ENCODE measurements at regions not wholly inside any gene's neighbourhood (a gene's known extent, or its start where the extent isn't known, plus 50 kb on each side); places are given as distances from the start of the nearest gene placed in this dataset.

DNA sequence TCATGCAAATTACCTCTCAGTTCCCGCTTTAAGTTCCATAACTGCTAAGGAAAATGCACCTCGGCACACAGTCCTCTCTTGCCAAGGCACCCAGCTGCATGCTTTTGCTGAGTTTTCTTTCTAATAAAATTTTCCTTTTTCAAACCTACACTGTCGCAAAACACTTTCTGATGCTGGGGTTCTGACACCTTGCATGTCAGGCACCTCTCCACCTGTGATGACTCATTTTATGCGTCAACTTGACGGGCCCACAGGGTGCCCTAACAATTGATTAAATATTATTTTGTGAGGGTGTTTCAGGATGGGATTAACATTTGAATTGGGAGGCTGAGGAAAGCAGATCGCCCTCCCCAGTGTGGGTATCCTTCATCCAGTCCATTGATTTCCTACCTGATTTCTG is 291.0 kb upstream of the STS start:
- H3K4me1 Mint-ChIP-seq (ENCODE audit: low read depth), result no peaks in the 10 kb centered on the region
- H3K27me3 Mint-ChIP-seq, result no peaks in the 10 kb centered on the region
- no peak overlapping the region for H3K4me3 Mint-ChIP-seq
- no peaks in the 10 kb centered on the region for H3K9me3 Mint-ChIP-seq
- no peaks in the 10 kb centered on the region for H3K36me3 Mint-ChIP-seq (ENCODE audit: low read depth)
- H3K27ac Mint-ChIP-seq, result no peak overlapping the region

DNA sequence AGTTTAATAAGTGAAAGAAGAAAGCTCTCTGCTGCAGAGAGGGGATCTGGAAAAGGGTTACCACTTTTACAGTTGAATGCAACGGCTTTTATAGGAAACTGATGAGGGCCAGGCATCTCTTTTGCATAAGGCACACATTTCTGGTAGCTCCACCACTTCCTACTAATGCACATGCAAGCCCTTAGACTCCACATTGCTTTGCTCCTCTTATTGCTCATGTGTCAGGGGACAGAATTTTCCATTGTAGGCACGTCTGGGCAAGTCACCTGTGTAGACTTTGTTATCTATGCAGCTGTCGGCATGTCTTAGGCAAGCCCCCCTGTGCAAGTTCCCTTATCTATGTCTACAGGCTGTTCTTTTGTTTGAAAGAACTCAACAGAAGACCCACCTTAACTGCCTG is 294.6 kb upstream of the STS start:
- no peak overlapping the region for H3K27ac Mint-ChIP-seq
- no peaks in the 10 kb centered on the region for H3K4me1 Mint-ChIP-seq (ENCODE audit: low read depth)
- no peaks in the 10 kb centered on the region for H3K27me3 Mint-ChIP-seq
- H3K9me3 Mint-ChIP-seq, result no peaks in the 10 kb centered on the region
- H3K4me3 Mint-ChIP-seq, result no peak overlapping the region
- H3K36me3 Mint-ChIP-seq (ENCODE audit: low read depth), result no peaks in the 10 kb centered on the region

DNA sequence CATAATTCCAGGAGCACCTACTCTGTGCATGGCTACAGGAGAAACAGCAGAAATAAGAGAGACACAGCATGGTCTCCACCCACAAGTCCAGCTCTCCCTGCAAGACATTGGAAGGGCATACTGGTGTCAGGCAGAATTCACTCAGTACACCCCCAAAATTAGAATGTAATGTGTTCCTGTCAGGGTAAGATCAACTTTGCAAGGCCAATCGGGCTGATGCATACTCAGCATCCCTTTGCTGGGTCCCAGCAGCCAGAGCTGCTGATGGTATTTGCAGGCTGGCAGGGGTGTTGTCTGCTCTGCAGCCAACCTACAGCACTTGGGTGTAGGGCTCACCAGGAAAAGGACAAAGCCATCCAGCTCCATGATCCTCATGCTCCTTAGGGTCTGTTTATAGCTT is 295.4 kb upstream of the STS start:
- Mint-ChIP-seq H3K36me3 (ENCODE audit: low read depth) (no peaks in the 10 kb centered on the region), H3K4me3 (no peak overlapping the region), H3K27ac (no peak overlapping the region), H3K4me1 (ENCODE audit: low read depth) (no peaks in the 10 kb centered on the region), H3K27me3 (no peaks in the 10 kb centered on the region), H3K9me3 (no peaks in the 10 kb centered on the region)

DNA sequence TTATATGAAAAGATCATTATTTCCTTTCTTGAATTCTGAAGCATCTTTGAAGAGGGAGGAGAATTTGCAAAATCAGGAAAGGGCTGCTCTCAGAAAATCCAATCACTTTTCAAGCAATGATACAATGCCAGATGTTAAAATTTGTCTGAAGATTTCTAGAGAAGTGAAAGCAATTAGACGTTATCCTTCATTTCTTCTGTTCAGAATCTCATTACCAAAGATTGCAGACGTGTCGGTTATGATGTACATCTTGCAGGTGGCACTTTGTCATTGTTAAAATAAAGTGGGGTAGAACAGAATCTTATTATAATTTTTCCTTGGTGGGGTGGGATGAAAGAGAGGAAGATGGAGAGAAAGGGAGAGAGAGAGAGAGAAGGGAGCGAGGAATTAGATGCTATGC is 296.4 kb upstream of the STS start:
- H3K36me3 Mint-ChIP-seq (ENCODE audit: low read depth), result no peaks in the 10 kb centered on the region
- no peak overlapping the region for H3K27ac Mint-ChIP-seq
- H3K4me1 Mint-ChIP-seq (ENCODE audit: low read depth), result no peaks in the 10 kb centered on the region
- H3K27me3 Mint-ChIP-seq, result no peaks in the 10 kb centered on the region
- no peak overlapping the region for H3K4me3 Mint-ChIP-seq
- H3K9me3 Mint-ChIP-seq, result no peaks in the 10 kb centered on the region

DNA sequence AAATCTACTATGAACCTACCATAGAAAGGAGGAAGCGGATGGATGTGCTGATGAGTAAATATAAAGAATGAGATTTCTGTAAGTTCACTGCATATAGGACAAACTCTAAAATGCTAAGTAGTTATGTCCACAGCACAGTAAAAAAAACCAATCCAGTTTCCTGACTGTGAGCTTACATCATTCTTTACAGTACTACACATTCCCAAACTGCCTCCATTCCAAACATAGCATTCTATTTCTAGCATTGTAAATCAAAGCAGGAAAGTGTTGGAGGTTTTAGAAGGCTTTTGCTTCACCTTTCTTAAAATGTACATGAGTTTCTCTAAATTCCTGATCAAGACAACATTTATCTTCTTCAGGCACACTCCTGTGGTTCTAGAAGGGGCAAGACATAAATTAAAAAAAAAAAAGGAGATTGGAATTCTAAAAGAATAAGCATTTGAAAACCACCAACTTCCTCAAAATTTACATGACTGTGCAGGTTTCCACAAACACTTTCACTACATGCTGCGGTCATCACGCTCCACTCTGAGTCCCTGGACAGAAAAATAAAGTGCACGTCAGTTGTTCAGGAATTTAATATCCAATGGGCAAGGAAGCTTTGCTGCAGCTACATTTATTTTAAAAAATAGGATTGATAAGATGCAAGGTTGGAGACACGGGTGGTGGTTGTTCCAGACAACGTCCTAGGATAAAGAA is 297.6 kb upstream of the STS start:
- Mint-ChIP-seq H3K27me3 (no peaks in the 10 kb centered on the region), H3K4me1 (ENCODE audit: low read depth) (no peaks in the 10 kb centered on the region), H3K9me3 (no peaks in the 10 kb centered on the region), H3K27ac (no peak overlapping the region), H3K4me3 (no peak overlapping the region), H3K36me3 (ENCODE audit: low read depth) (no peaks in the 10 kb centered on the region)

DNA sequence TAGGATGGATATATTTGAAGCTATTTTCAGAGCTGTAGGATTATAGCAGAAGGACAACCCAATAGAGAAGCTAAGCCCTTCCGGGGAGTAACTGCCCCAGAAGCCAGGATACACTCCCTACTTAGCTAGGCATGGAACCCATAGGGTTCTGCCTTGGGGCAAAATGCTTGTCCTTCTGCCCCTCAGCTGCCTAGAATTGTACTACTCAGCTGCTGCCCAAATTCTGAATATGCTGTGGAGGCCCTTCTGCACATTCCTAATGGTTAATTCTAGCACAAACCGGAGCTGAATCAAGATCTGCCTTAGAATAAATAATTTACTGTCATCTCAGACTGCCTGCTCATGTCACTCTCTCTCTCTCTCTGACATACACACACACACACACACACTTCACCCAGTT is 297.7 kb upstream of the VCX3A start:
- no peak overlapping the region for H3K27ac Mint-ChIP-seq
- no peak overlapping the region for H3K4me3 Mint-ChIP-seq
- H3K9me3 Mint-ChIP-seq, result no peaks in the 10 kb centered on the region
- no peaks in the 10 kb centered on the region for H3K36me3 Mint-ChIP-seq (ENCODE audit: low read depth)
- no peaks in the 10 kb centered on the region for H3K27me3 Mint-ChIP-seq
- H3K4me1 Mint-ChIP-seq (ENCODE audit: low read depth), result no peaks in the 10 kb centered on the region

DNA sequence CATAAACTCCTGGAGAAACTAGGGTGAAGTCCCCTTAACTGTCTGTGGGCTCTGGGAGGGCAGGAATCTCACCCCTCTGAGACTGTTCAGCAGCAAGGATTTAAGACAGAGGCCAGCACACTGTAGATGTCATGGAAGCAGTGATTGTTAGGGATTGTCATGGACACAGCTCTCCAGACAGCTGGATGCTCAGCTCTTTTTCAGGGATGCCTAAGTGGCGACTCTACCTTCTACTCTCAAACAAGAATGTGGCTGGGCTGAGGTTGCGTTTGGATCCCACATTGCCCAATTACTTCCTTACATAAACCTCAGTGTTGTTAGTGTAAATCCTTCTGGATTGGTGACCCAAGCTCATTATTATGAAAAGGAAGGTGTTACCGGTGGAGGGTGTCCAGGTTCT is 291.9 kb upstream of the VCX3A start:
- H3K4me1 Mint-ChIP-seq (ENCODE audit: low read depth), result no peaks in the 10 kb centered on the region
- no peaks in the 10 kb centered on the region for H3K9me3 Mint-ChIP-seq
- H3K27me3 Mint-ChIP-seq, result no peaks in the 10 kb centered on the region
- H3K27ac Mint-ChIP-seq, result no peak overlapping the region
- H3K4me3 Mint-ChIP-seq, result no peak overlapping the region
- no peaks in the 10 kb centered on the region for H3K36me3 Mint-ChIP-seq (ENCODE audit: low read depth)

DNA sequence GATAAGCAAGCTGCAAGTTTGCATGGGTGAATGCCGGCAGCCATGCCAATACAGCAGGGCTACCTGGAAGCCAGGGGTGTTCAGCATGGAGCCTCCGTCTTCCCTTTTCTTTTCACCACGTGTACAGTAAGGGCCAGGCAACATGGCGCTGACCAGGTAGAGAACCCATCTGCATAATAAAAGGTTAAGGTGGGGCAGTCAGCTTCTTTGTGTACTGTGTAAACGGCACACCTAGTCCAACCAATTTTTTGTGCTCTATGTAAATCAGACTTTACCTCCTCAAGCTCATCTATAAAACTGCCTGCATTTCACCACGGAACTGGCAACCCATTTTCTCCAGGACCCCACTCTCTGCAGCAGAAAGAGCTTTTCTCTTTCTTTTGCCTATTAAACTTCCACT is 286.8 kb upstream of the VCX3A start:
- Mint-ChIP-seq H3K4me1 (ENCODE audit: low read depth) (no peaks in the 10 kb centered on the region), H3K9me3 (no peaks in the 10 kb centered on the region), H3K27me3 (no peaks in the 10 kb centered on the region), H3K27ac (no peak overlapping the region), H3K4me3 (no peak overlapping the region), H3K36me3 (ENCODE audit: low read depth) (no peaks in the 10 kb centered on the region)

DNA sequence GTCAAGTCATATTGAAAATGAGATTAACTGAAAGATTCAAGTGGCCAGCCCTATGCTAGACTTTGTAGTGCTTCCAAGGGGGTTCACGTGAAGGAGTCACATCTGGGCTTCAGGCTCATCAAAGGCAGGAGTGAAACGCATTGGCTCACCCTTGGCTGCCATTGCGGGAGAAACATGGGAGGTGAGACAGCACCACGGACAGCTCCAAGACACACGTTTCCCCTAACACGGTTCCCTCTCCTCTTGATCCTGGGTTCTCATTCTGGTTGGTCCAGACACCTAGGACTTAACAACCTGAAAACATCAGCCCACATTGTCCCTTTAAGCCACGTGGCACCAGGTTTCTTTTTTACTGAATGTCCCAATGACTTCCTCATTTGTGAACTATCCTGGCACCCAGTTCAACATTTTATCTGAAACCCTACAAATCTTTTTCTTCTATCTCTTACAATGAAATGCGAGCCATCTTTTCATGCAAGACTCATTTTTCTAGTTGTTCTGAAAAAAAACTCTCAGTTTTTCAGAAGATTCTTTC is 279.0 kb upstream of the VCX3A start:
- no peak overlapping the region for H3K27ac Mint-ChIP-seq
- H3K9me3 Mint-ChIP-seq, result no peaks in the 10 kb centered on the region
- no peaks in the 10 kb centered on the region for H3K4me1 Mint-ChIP-seq (ENCODE audit: low read depth)
- no peak overlapping the region for H3K4me3 Mint-ChIP-seq
- no peaks in the 10 kb centered on the region for H3K27me3 Mint-ChIP-seq
- no peaks in the 10 kb centered on the region for H3K36me3 Mint-ChIP-seq (ENCODE audit: low read depth)

DNA sequence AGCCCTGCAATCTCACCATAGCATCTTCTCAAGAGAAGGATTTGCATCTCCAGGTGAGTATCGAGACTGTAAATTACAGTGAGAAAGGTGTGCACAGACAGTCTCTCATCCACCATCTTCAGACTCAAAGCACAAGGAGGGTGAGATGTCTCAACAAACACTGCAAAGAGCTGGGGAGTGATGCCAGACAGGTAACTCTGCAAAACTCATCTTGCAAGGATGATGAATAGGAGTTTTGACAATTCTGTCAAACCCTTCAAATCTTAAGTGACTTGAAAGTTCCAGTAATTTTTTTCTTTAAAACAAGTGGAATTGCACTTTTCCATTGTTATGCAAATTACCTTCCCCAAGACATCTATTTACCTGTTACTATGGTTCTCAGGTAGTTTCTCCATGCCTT is 277.2 kb upstream of the VCX3A start:
- Mint-ChIP-seq H3K9me3 (no peaks in the 10 kb centered on the region), H3K27ac (no peak overlapping the region), H3K36me3 (ENCODE audit: low read depth) (no peaks in the 10 kb centered on the region), H3K4me1 (ENCODE audit: low read depth) (no peaks in the 10 kb centered on the region), H3K4me3 (no peak overlapping the region), H3K27me3 (no peaks in the 10 kb centered on the region)

DNA sequence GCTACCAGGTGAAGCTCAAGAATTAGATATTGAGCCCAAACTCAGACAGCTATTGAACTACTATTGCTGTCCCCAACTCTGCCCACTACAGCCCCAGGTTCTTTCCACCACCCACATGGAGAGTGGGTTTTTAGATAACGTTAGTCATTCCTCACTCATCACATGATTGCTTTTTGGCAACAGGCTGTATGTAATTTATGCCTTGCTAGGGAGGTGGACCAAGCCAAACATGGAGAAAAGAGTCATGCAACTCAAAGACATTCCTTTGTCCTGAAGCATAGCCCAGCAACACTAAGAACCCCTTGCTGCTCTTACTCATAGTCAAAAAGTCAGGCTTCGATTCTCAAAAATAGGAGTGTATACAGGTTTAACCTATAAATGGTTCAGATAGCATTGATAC is 275.9 kb upstream of the VCX3A start:
- no peaks in the 10 kb centered on the region for H3K4me1 Mint-ChIP-seq (ENCODE audit: low read depth)
- no peaks in the 10 kb centered on the region for H3K9me3 Mint-ChIP-seq
- H3K36me3 Mint-ChIP-seq (ENCODE audit: low read depth), result no peaks in the 10 kb centered on the region
- H3K27ac Mint-ChIP-seq, result no peak overlapping the region
- no peak overlapping the region for H3K4me3 Mint-ChIP-seq
- no peaks in the 10 kb centered on the region for H3K27me3 Mint-ChIP-seq

DNA sequence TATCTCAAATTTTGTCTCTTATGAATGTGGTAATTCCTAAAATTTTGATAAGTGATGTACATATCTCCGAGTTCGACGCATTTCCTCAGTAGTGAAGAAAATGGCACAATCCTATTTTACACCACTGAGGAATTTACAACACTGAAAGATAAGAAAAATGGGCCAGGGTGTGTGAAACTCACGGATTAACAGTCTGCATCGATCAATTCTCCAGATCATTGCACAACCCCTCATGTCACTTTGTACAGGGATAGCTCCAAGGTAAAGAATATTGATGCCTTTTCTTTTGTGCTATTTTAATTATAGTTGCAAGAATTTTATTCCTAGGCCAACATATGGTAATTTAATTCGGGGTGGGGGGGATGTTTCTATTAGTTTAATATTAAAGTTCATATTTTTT is 268.7 kb upstream of the VCX3A start:
- H3K9me3 Mint-ChIP-seq, result no peaks in the 10 kb centered on the region
- H3K27me3 Mint-ChIP-seq, result no peaks in the 10 kb centered on the region
- H3K4me1 Mint-ChIP-seq (ENCODE audit: low read depth), result no peaks in the 10 kb centered on the region
- H3K27ac Mint-ChIP-seq, result no peak overlapping the region
- H3K4me3 Mint-ChIP-seq, result no peak overlapping the region
- H3K36me3 Mint-ChIP-seq (ENCODE audit: low read depth), result no peaks in the 10 kb centered on the region

DNA sequence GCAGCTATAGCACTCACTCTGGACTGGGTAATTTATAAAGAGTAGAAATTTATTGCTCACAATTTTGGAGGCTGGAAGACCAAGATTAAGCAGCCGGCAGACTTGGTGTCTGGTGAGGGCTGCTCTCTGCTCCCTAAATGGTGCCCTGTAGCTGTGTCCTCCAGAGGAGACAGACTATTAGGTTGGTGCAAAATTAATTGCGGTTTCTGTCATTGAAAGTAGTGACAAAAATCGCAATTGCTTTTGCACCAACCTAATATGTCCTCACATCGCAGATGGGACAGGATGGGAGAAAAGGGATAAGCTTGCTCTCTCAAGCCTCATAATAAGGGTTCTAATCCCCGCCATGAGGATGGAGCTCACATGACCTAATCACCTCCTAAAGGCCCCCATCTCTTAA is 258.1 kb upstream of the VCX3A start:
- no peaks in the 10 kb centered on the region for H3K36me3 Mint-ChIP-seq (ENCODE audit: low read depth)
- no peak overlapping the region for H3K4me3 Mint-ChIP-seq
- no peaks in the 10 kb centered on the region for H3K4me1 Mint-ChIP-seq (ENCODE audit: low read depth)
- no peak overlapping the region for H3K27ac Mint-ChIP-seq
- no peaks in the 10 kb centered on the region for H3K9me3 Mint-ChIP-seq
- H3K27me3 Mint-ChIP-seq, result no peaks in the 10 kb centered on the region

DNA sequence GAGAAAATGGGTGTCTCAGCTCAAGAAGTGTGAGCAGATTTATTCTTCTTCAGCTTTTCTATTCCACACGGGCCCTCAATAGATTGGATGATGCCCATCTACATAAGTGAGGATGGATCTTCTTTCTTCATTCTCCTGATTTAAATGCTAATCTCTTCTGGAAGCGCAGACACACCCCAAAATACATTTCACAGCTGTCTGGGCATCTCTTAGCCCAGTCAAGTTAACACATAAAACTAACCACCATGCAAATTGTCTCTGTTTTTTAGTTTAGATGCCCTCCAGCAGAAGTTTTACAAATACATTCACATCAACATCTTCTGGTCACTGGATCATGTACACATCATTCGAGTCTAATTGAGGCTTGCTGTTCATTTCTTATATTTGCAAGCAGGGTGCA is 249.0 kb upstream of the VCX3A start:
- no peaks in the 10 kb centered on the region for H3K27me3 Mint-ChIP-seq
- H3K4me3 Mint-ChIP-seq, result no peak overlapping the region
- H3K9me3 Mint-ChIP-seq, result no peaks in the 10 kb centered on the region
- no peaks in the 10 kb centered on the region for H3K4me1 Mint-ChIP-seq (ENCODE audit: low read depth)
- no peaks in the 10 kb centered on the region for H3K36me3 Mint-ChIP-seq (ENCODE audit: low read depth)
- H3K27ac Mint-ChIP-seq, result no peak overlapping the region

DNA sequence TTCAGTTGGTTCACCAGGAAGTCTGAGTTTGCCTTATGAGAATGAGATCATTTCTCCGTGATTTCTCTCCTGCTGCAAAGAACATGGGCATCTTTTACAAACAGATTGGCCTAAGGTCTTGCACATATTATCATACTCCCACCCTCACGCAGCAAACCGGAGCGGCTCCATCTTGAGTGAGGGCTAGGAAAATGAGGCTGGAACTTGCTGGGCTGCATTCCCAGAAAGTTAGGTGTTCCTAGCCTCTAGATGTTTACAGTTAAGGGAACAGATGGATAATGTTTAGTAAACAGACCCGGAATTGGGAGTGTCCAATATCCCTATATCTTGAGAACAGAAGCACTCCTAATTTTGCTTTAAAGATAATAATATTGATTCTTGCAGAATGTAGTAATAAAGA is 247.9 kb upstream of the VCX3A start:
- Mint-ChIP-seq H3K4me3 (no peak overlapping the region), H3K27me3 (no peaks in the 10 kb centered on the region), H3K9me3 (no peaks in the 10 kb centered on the region), H3K27ac (no peak overlapping the region), H3K4me1 (ENCODE audit: low read depth) (no peaks in the 10 kb centered on the region), H3K36me3 (ENCODE audit: low read depth) (no peaks in the 10 kb centered on the region)

Measured in stimulated activated naive CD8-positive, alpha-beta T cell treated with anti-CD3 and anti-CD28 coated beads, Interleukin-15, Interleukin-2, amounts not matched to agents 100 ng/mL and 50 ng/mL, for 24 hours (primary cell).